ENCODE measurements at regions not wholly inside any gene's neighbourhood (a gene's known extent, or its start where the extent isn't known, plus 50 kb on each side); places are given as distances from the start of the nearest gene placed in this dataset.

DNA sequence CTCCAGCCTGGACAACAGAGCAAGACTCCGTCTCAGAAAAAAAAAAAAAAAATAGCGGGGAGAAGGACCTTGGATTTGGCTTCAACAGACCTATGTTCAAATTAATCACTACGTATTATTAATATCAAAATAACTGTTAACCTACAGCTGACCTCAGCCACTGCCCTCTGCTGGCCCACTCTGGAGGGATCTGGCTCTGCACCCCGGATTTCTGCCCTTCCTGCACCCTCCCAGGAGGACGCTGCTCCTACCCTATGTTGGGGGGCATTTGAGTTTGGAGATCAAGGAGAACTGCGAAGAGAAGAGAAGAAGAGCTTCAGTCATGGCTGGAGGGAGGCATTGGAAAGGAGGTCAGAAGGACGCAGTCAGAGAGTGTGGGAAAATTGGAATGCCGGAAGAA lies 96.7 kb downstream of the PSMG1 start:
- H3K4me3 ChIP-seq (replicated peaks; ENCODE audit: insufficient read depth, low read length) = no peak overlapping the region
- no peaks in the 10 kb centered on the region for H3K27me3 ChIP-seq (ENCODE audit: insufficient read depth, poor library complexity, severe bottlenecking)
- TF ChIP-seq REST (IDR thresholded peaks at IDR 0.05; ENCODE audit: insufficient replicate concordance, low read depth) (no peak), POLR2AphosphoS5 (IDR thresholded peaks at IDR 0.05; ENCODE audit: low read depth) (no peak), SPI1 (IDR thresholded peaks at IDR 0.05; ENCODE audit: borderline replicate concordance, low read depth) (no peak), GABPA (IDR thresholded peaks at IDR 0.05; ENCODE audit: low read depth) (no peak), CTCF (IDR thresholded peaks at IDR 0.05; ENCODE audit: insufficient read depth, low read length) (no peak)
- no peak for DNase-seq (ENCODE audit: low read depth in 1 of 2, low spot score in 1 of 2)
- H3K27ac ChIP-seq (replicated peaks) = no peak overlapping the region

GRCh38 chr21:39085843-39086405 lies 97.3 kb downstream of the PSMG1 start:
- no peak overlapping the region for H3K4me3 ChIP-seq (replicated peaks; ENCODE audit: insufficient read depth, low read length)
- no peak for TF ChIP-seq POLR2AphosphoS5 (IDR thresholded peaks at IDR 0.05; ENCODE audit: low read depth)
- TF ChIP-seq GABPA (IDR thresholded peaks at IDR 0.05; ENCODE audit: low read depth) = no peak
- TF ChIP-seq SPI1 (IDR thresholded peaks at IDR 0.05; ENCODE audit: borderline replicate concordance, low read depth) = no peak
- TF ChIP-seq CTCF (IDR thresholded peaks at IDR 0.05; ENCODE audit: insufficient read depth, low read length) = no peak
- TF ChIP-seq REST (IDR thresholded peaks at IDR 0.05; ENCODE audit: insufficient replicate concordance, low read depth) = no peak
- H3K27ac ChIP-seq (replicated peaks) = no peak overlapping the region
- no peak for DNase-seq (ENCODE audit: low read depth in 1 of 2, low spot score in 1 of 2)
- H3K27me3 ChIP-seq (ENCODE audit: insufficient read depth, poor library complexity, severe bottlenecking) = no peaks in the 10 kb centered on the region

- no peak for DNase-seq (ENCODE audit: low read depth in 1 of 2, low spot score in 1 of 2)
- H3K4me3 ChIP-seq (replicated peaks; ENCODE audit: insufficient read depth, low read length) = no peak overlapping the region
- TF ChIP-seq GABPA (IDR thresholded peaks at IDR 0.05; ENCODE audit: low read depth) (no peak), SPI1 (IDR thresholded peaks at IDR 0.05; ENCODE audit: borderline replicate concordance, low read depth) (no peak), POLR2AphosphoS5 (IDR thresholded peaks at IDR 0.05; ENCODE audit: low read depth) (no peak), CTCF (IDR thresholded peaks at IDR 0.05; ENCODE audit: insufficient read depth, low read length) (no peak), REST (IDR thresholded peaks at IDR 0.05; ENCODE audit: insufficient replicate concordance, low read depth) (no peak)
- no peak overlapping the region for H3K27ac ChIP-seq (replicated peaks)
- H3K27me3 ChIP-seq (ENCODE audit: insufficient read depth, poor library complexity, severe bottlenecking) = no peaks in the 10 kb centered on the region
These were observed 98.1 kb downstream of the PSMG1 start for GRCh38 chr21:39084979-39085729.

Data from HL-60 (cell line).